Mesendoderm (in vitro differentiated cells): ENCODE measurements at regions not wholly inside any gene's neighbourhood (a gene's known extent, or its start where the extent isn't known, plus 50 kb on each side); places are given as distances from the start of the nearest gene placed in this dataset.

ENCODE experiments used
- DNase-seq: peaks from one replicate; pipeline ENCODE4 v3.0.0; 2013
- H2AK5ac ChIP-seq: 2 replicates; pipeline ENCODE4 v1.6.1; 2013; ENCODE audit warnings: low read length, inconsistent platforms
- H2BK120ac ChIP-seq: 2 replicates; pipeline ENCODE4 v1.6.1; 2013; ENCODE audit warnings: low read depth, mild to moderate bottlenecking, low read length, moderate library complexity, mixed read lengths
- H2BK15ac ChIP-seq: replicated peaks from 2 replicates; pipeline ENCODE4 v1.6.1; 2013; ENCODE audit warnings: low read depth, mild to moderate bottlenecking, moderate library complexity
- H2BK5ac ChIP-seq: 2 replicates; pipeline ENCODE4 v1.6.1; 2013; ENCODE audit warnings: low read length, inconsistent platforms
- H3K18ac ChIP-seq: 2 replicates; pipeline ENCODE4 v1.6.1; 2013; ENCODE audit warnings: mild to moderate bottlenecking, low read length, mixed read lengths
- H3K23ac ChIP-seq: one replicate; pipeline ENCODE4 v1.6.1; 2013; ENCODE audit warnings: low read length
- H3K27ac ChIP-seq: 2 replicates; pipeline ENCODE4 v1.5.1; 2013; ENCODE audit warnings: low read depth, mild to moderate bottlenecking, inconsistent platforms, low read length, moderate library complexity
- H3K27me3 ChIP-seq: 2 replicates; pipeline ENCODE4 v1.6.1; 2013; ENCODE audit warnings: low read length, control low read depth, mild to moderate bottlenecking, inconsistent platforms; ENCODE audit not compliant: insufficient read depth, poor library complexity
- H3K36me3 ChIP-seq: 2 replicates; pipeline ENCODE4 v1.6.1; 2013; ENCODE audit warnings: low read length, inconsistent platforms; ENCODE audit not compliant: control insufficient read depth, insufficient read depth
- H3K4ac ChIP-seq: one replicate; pipeline ENCODE4 v1.6.1; 2013; ENCODE audit warnings: low read depth, mild to moderate bottlenecking, low read length, moderate library complexity
- H3K4me1 ChIP-seq: 2 replicates; pipeline ENCODE4 v1.6.1; 2013; ENCODE audit warnings: low read depth, low read length, inconsistent platforms; ENCODE audit not compliant: control insufficient read depth
- H3K4me2 ChIP-seq: 2 replicates; pipeline ENCODE4 v1.6.1; 2013; ENCODE audit warnings: low read length
- H3K4me3 ChIP-seq: 2 replicates; pipeline ENCODE4 v1.5.1; 2013; ENCODE audit warnings: mild to moderate bottlenecking, low read length
- H3K56ac ChIP-seq: one replicate; pipeline ENCODE4 v1.6.1; 2013; ENCODE audit warnings: low read length
- H3K79me1 ChIP-seq: 2 replicates; pipeline ENCODE4 v1.6.1; 2013; ENCODE audit warnings: low read length, inconsistent platforms
- H3K79me2 ChIP-seq: 2 replicates; pipeline ENCODE4 v1.6.1; 2013; ENCODE audit warnings: mild to moderate bottlenecking, low read length; ENCODE audit not compliant: control insufficient read depth, insufficient read depth
- H3K9ac ChIP-seq: 2 replicates; pipeline ENCODE4 v1.6.1; 2013; ENCODE audit warnings: low read length, inconsistent platforms
- H4K5ac ChIP-seq: one replicate; pipeline ENCODE4 v1.6.1; 2013; ENCODE audit warnings: low read length
- H4K8ac ChIP-seq: one replicate; pipeline ENCODE4 v1.6.1; 2013; ENCODE audit warnings: low read depth, mild to moderate bottlenecking, control low read depth, low read length, moderate library complexity
- whole genome bisulfite sequencing: extraction: QIAGEN DNeasy Blood & Tissue Kit; methylation state at CpG from one replicate; pipeline ENCODE4 v1.1.7; 2013; ENCODE audit warnings: low lambda C conversion rate, missing lambda C conversion rate; ENCODE audit not compliant: insufficient coverage; ENCODE audit errors: extremely low coverage; 5-methylcytosine and 5-hydroxymethylcytosine counted together

DNA sequence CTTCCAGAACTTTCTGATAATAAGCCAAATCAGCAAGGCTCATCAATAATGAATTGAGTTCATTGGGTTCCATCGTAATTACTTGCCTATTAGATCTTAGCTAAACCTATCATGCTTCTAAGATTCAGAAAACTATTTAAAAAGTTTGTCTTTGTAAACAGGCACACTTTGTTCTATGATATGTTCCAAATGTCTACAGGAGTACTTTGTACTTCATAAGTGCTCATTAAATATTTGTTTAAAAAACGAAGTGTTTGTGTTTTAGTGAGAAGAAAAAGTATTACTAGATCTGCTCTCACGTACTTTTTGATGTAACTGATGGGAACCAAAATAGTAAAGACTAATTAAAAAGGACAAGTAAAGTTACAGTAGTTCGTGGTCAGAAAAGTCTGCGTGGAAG is 172.8 kb upstream of the FLRT2 start:
- H3K23ac ChIP-seq = no peak overlapping the region
- no peaks in the 10 kb centered on the region for H3K27me3 ChIP-seq
- no peak overlapping the region for H3K18ac ChIP-seq
- H3K4me2 ChIP-seq = no peak overlapping the region
- H3K27ac ChIP-seq = no peak overlapping the region
- H3K4ac ChIP-seq = no peak overlapping the region
- H2BK15ac ChIP-seq = no peak overlapping the region
- H2AK5ac ChIP-seq = no peak overlapping the region
- no peak overlapping the region for H3K56ac ChIP-seq
- WGBS = 100% methylated on average over 2 of the region's 5 CpGs
- H3K9ac ChIP-seq = no peak overlapping the region
- H4K5ac ChIP-seq = no peak overlapping the region
- H3K79me2 ChIP-seq = no peaks in the 10 kb centered on the region
- H4K8ac ChIP-seq = no peak overlapping the region
- H2BK120ac ChIP-seq = no peak overlapping the region
- H2BK5ac ChIP-seq = no peak overlapping the region
- no peak overlapping the region for H3K4me3 ChIP-seq
- no peaks in the 10 kb centered on the region for H3K79me1 ChIP-seq
- no peaks in the 10 kb centered on the region for H3K36me3 ChIP-seq
- H3K4me1 ChIP-seq = no peaks in the 10 kb centered on the region
- DNase-seq = no peak

- no peak overlapping the region for H2BK15ac ChIP-seq
- H3K27ac ChIP-seq = no peak overlapping the region
- no peaks in the 10 kb centered on the region for H3K79me2 ChIP-seq
- H4K5ac ChIP-seq = no peak overlapping the region
- no peak overlapping the region for H3K9ac ChIP-seq
- no peak overlapping the region for H3K4me3 ChIP-seq
- no peak overlapping the region for H2BK5ac ChIP-seq
- H3K27me3 ChIP-seq = no peaks in the 10 kb centered on the region
- DNase-seq = no peak
- H3K79me1 ChIP-seq = no peaks in the 10 kb centered on the region
- no peak overlapping the region for H4K8ac ChIP-seq
- H3K36me3 ChIP-seq = no peaks in the 10 kb centered on the region
- no peak overlapping the region for H3K56ac ChIP-seq
- H3K4me2 ChIP-seq = no peak overlapping the region
- H3K4ac ChIP-seq = no peak overlapping the region
- WGBS = no CpG with 5 or more reads among the region's 1 CpG
- H2BK120ac ChIP-seq = no peak overlapping the region
- H3K23ac ChIP-seq = no peak overlapping the region
- no peak overlapping the region for H3K18ac ChIP-seq
- no peaks in the 10 kb centered on the region for H3K4me1 ChIP-seq
- H2AK5ac ChIP-seq = no peak overlapping the region
Observed at GRCh38 chr14:85358136-85358785, 171.7 kb upstream of the FLRT2 start.

- no peak overlapping the region for H3K18ac ChIP-seq
- no peak overlapping the region for H3K4me3 ChIP-seq
- H3K56ac ChIP-seq = no peak overlapping the region
- H4K5ac ChIP-seq = no peak overlapping the region
- no peak overlapping the region for H2BK120ac ChIP-seq
- no peak overlapping the region for H3K23ac ChIP-seq
- no peak overlapping the region for H2BK15ac ChIP-seq
- DNase-seq = no peak
- no peaks in the 10 kb centered on the region for H3K27me3 ChIP-seq
- H3K4me1 ChIP-seq = no peaks in the 10 kb centered on the region
- H3K36me3 ChIP-seq = no peaks in the 10 kb centered on the region
- no peak overlapping the region for H3K4ac ChIP-seq
- no peaks in the 10 kb centered on the region for H3K79me2 ChIP-seq
- no peak overlapping the region for H3K9ac ChIP-seq
- H2BK5ac ChIP-seq = no peak overlapping the region
- H3K4me2 ChIP-seq = no peak overlapping the region
- H3K79me1 ChIP-seq = no peaks in the 10 kb centered on the region
- H2AK5ac ChIP-seq = no peak overlapping the region
- H3K27ac ChIP-seq = no peak overlapping the region
- H4K8ac ChIP-seq = no peak overlapping the region
Observed at GRCh38 chr14:85359505-85359904, 170.4 kb upstream of the FLRT2 start.

GRCh38 chr14:85363358-85363757 is 166.6 kb upstream of the FLRT2 start:
- Histone ChIP-seq H3K4me2 (no peak overlapping the region), H3K27ac (no peak overlapping the region), H3K36me3 (no peaks in the 10 kb centered on the region), H2BK5ac (no peak overlapping the region), H3K79me1 (no peaks in the 10 kb centered on the region), H4K8ac (no peak overlapping the region), H3K4me3 (no peak overlapping the region), H3K9ac (no peak overlapping the region), H2BK15ac (no peak overlapping the region), H4K5ac (no peak overlapping the region), H3K18ac (no peak overlapping the region), H3K56ac (no peak overlapping the region), H2BK120ac (no peak overlapping the region), H3K79me2 (no peaks in the 10 kb centered on the region), H3K23ac (no peak overlapping the region), H3K4ac (no peak overlapping the region), H2AK5ac (no peak overlapping the region), H3K4me1 (no peaks in the 10 kb centered on the region), H3K27me3 (no peaks in the 10 kb centered on the region)
- no CpG with 5 or more reads among the region's 2 CpGs for WGBS
- DNase-seq = no peak

DNA sequence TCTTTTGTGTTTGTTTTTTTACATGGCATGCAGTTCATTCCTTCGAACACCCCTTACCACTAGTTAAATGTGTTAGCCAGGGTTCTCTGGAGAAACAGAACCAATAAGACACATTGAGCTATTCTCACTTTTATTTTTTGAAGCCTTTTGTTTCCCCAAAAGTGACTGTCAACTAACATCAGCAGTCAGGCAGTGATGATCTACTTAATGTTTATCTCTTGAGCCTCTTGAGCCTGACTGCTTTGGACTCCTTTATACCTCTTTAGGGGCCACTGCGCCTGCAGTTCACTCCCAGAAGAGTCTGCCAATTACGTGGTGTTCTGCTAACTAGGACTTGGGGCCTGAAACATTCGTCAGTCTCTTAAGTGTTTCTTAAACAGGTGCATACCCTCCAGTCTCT is 163.7 kb upstream of the FLRT2 start:
- H3K23ac ChIP-seq = no peak overlapping the region
- H3K36me3 ChIP-seq = no peaks in the 10 kb centered on the region
- no peak for DNase-seq
- H2BK5ac ChIP-seq = no peak overlapping the region
- no peak overlapping the region for H3K9ac ChIP-seq
- H3K56ac ChIP-seq = no peak overlapping the region
- no peak overlapping the region for H2BK120ac ChIP-seq
- no peaks in the 10 kb centered on the region for H3K27me3 ChIP-seq
- no peak overlapping the region for H4K8ac ChIP-seq
- H2BK15ac ChIP-seq = no peak overlapping the region
- H3K18ac ChIP-seq = no peak overlapping the region
- H3K79me1 ChIP-seq = no peaks in the 10 kb centered on the region
- H3K4ac ChIP-seq = no peak overlapping the region
- no CpG with 5 or more reads among the region's 4 CpGs for WGBS
- no peak overlapping the region for H4K5ac ChIP-seq
- H3K4me1 ChIP-seq = no peaks in the 10 kb centered on the region
- H3K4me2 ChIP-seq = no peak overlapping the region
- H3K4me3 ChIP-seq = no peak overlapping the region
- H3K27ac ChIP-seq = no peak overlapping the region
- H2AK5ac ChIP-seq = no peak overlapping the region
- no peaks in the 10 kb centered on the region for H3K79me2 ChIP-seq

DNA sequence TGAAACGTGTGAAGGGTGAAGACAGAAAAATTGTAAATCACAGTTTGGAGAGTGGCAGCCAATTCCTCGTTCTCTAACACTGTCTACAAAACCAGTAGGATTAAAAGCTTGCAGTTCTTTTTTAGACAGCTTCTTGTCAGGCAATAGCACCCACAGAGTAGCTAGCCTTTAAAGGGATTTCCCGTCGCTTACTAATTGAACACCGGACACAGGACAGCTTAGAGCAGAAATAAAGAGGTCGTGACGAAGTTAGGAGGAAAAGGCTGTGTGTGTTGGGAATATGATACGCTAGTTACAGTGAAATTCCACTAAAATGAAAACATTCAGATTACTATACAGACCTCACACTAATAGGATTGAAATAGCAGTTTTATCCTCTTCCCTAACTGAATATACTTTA is 149.1 kb upstream of the FLRT2 start:
- Histone ChIP-seq H2AK5ac (no peak overlapping the region), H3K4me3 (no peak overlapping the region), H3K18ac (no peak overlapping the region), H3K4me1 (no peaks in the 10 kb centered on the region), H2BK5ac (no peak overlapping the region), H3K79me1 (no peaks in the 10 kb centered on the region), H3K27me3 (no peaks in the 10 kb centered on the region), H3K4me2 (no peak overlapping the region), H3K4ac (no peak overlapping the region), H3K9ac (no peak overlapping the region), H4K5ac (no peak overlapping the region), H3K56ac (no peak overlapping the region), H3K27ac (no peak overlapping the region), H2BK120ac (no peak overlapping the region), H3K36me3 (no peaks in the 10 kb centered on the region), H4K8ac (no peak overlapping the region), H3K23ac (no peak overlapping the region), H2BK15ac (no peak overlapping the region), H3K79me2 (no peaks in the 10 kb centered on the region)
- DNase-seq = no peak
- no CpG with 5 or more reads among the region's 8 CpGs for WGBS
